ENCODE measurements at regions not wholly inside any gene's neighbourhood (a gene's known extent, or its start where the extent isn't known, plus 50 kb on each side); places are given as distances from the start of the nearest gene placed in this dataset.

DNA sequence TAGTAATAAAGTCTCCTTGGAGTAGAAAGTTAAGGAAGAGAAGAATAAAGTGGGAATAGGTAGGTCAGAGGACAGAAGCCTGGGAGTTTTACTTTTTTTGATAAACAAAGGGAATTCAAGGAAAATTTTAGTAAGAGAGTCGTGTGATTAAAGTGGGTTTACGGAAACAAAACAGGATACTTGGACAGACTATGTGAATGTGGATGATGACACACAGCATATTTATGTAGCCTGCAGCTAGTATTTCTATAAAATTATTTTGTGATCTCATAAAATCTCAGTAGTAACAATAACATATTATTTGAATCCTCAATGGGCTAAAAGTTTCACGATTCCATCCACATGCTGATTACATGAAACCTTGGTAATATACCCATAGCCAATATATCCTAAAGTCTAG lies 450.7 kb upstream of the PIK3C3 start:
- Histone ChIP-seq H3K27ac (no peak overlapping the region), H3K9me3 (no peaks in the 10 kb centered on the region), H3K4me1 (no peaks in the 10 kb centered on the region), H3K4me3 (no peak overlapping the region), H3K36me3 (no peaks in the 10 kb centered on the region), H3K27me3 (no peaks in the 10 kb centered on the region)
- TF ChIP-seq EP300 (IDR thresholded peaks at IDR 0.05) (no peak), POLR2A (IDR thresholded peaks at IDR 0.05) (no peak)
- TF ChIP-seq, protein P1, sequence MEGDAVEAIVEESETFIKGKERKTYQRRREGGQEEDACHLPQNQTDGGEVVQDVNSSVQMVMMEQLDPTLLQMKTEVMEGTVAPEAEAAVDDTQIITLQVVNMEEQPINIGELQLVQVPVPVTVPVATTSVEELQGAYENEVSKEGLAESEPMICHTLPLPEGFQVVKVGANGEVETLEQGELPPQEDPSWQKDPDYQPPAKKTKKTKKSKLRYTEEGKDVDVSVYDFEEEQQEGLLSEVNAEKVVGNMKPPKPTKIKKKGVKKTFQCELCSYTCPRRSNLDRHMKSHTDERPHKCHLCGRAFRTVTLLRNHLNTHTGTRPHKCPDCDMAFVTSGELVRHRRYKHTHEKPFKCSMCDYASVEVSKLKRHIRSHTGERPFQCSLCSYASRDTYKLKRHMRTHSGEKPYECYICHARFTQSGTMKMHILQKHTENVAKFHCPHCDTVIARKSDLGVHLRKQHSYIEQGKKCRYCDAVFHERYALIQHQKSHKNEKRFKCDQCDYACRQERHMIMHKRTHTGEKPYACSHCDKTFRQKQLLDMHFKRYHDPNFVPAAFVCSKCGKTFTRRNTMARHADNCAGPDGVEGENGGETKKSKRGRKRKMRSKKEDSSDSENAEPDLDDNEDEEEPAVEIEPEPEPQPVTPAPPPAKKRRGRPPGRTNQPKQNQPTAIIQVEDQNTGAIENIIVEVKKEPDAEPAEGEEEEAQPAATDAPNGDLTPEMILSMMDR (IDR thresholded peaks at IDR 0.05) = no peak
- 50 to 54% methylated on average over 3 of the region's 3 CpGs for WGBS, 2 donors
- DNase-seq (ENCODE audit: low spot score in 2 of 2) = no peak

DNA sequence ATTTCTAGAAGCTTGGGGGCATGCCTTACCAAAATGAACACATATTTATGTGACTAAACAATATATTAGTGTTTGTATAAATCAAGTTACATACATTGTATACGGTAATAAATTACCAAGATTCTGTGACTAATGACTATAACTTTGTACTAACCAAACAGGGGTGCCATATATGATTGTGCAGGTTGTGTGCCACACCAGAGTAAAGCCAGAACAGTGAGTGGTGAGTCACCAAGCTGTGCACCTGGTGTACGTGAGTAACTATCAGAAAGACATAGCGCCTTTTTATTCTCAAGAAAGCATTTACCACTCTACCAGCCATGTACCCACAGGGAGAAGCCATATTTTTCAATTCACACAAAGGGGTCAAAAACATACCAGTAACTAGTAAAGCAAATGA lies 453.2 kb upstream of the PIK3C3 start:
- no peaks in the 10 kb centered on the region for H3K27me3 ChIP-seq
- no peaks in the 10 kb centered on the region for H3K4me1 ChIP-seq
- H3K4me3 ChIP-seq = no peak overlapping the region
- no peak for DNase-seq (ENCODE audit: low spot score in 2 of 2)
- H3K9me3 ChIP-seq = no peaks in the 10 kb centered on the region
- TF ChIP-seq EP300 (IDR thresholded peaks at IDR 0.05) = no peak
- TF ChIP-seq, protein P1 (IDR thresholded peaks at IDR 0.05) = no peak
- no peak for TF ChIP-seq POLR2A (IDR thresholded peaks at IDR 0.05)
- H3K36me3 ChIP-seq = no peaks in the 10 kb centered on the region
- no peak overlapping the region for H3K27ac ChIP-seq
- WGBS, 2 donors = 95 to 98% methylated on average over 3 of the region's 3 CpGs

DNA sequence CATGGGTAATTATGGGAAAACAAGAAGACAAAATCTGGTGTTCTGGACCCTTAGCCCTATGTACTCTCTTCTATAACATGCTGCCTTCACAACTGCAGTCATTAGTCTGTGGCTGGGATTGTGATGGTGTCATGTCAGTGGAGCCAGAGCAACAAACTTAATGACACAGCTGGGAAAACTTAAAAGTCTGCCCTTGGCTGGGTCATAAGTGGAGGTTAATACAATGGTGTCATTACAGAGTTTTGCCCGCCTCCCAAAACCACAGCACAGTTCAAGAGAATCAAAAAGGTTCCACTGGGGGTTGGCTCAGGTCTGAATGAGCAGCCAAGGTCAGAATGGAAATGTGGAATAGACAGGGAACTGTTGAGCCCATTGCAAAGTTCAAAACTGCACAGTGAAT lies 455.7 kb upstream of the PIK3C3 start:
- TF ChIP-seq EP300 (IDR thresholded peaks at IDR 0.05) (no peak), POLR2A (IDR thresholded peaks at IDR 0.05) (no peak)
- TF ChIP-seq, protein P1 (IDR thresholded peaks at IDR 0.05) = no peak
- Histone ChIP-seq H3K4me1 (no peaks in the 10 kb centered on the region), H3K9me3 (no peaks in the 10 kb centered on the region), H3K4me3 (no peak overlapping the region), H3K36me3 (no peaks in the 10 kb centered on the region), H3K27me3 (no peaks in the 10 kb centered on the region), H3K27ac (no peak overlapping the region)
- no peak for DNase-seq (ENCODE audit: low spot score in 2 of 2)
- WGBS, 2 donors = 43 to 50% methylated on average over 1 of the region's 1 CpG

DNA sequence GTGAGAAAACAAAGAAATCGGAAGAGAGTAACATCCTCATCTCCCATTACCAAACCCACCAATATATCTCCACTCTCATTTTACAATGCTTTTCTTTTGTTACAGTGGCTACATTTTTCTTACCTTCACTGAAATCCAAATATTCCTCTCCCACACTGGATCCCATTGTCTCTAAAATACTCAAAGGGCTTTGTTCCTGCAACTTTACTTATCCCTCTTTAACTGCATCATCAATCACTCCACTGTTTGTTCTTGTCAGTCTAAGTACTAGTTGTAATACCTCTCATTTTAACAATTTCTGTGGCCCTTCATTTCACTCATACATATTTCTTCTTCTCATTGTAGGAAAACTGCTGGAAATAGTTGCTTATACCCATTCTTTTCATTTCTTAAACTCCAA lies 464.2 kb upstream of the PIK3C3 start:
- TF ChIP-seq EP300 (IDR thresholded peaks at IDR 0.05) (no peak), POLR2A (IDR thresholded peaks at IDR 0.05) (no peak)
- TF ChIP-seq, protein P1 (IDR thresholded peaks at IDR 0.05) = no peak
- no peaks in the 10 kb centered on the region for H3K4me1 ChIP-seq
- 72 to 89% methylated on average over 1 of the region's 1 CpG for WGBS, 2 donors
- DNase-seq (ENCODE audit: low spot score in 2 of 2) = no peak
- no peak overlapping the region for H3K4me3 ChIP-seq
- no peaks in the 10 kb centered on the region for H3K27me3 ChIP-seq
- no peaks in the 10 kb centered on the region for H3K9me3 ChIP-seq
- no peak overlapping the region for H3K27ac ChIP-seq
- H3K36me3 ChIP-seq = no peaks in the 10 kb centered on the region

- 25 to 36% methylated on average over 1 of the region's 1 CpG for WGBS, 2 donors
- H3K4me1 ChIP-seq = no peaks in the 10 kb centered on the region
- H3K27ac ChIP-seq = no peak overlapping the region
- no peaks in the 10 kb centered on the region for H3K27me3 ChIP-seq
- TF ChIP-seq, protein P1 (IDR thresholded peaks at IDR 0.05) = no peak
- TF ChIP-seq EP300 (IDR thresholded peaks at IDR 0.05) = no peak
- no peak for TF ChIP-seq POLR2A (IDR thresholded peaks at IDR 0.05)
- H3K36me3 ChIP-seq = no peaks in the 10 kb centered on the region
- no peaks in the 10 kb centered on the region for H3K9me3 ChIP-seq
- no peak overlapping the region for H3K4me3 ChIP-seq
- DNase-seq (ENCODE audit: low spot score in 2 of 2) = no peak
Measured at GRCh38 chr18:41486575-41486974, 468.5 kb upstream of the PIK3C3 start.
